GM18907 (cell line): ENCODE measurements at regions not wholly inside any gene's neighbourhood (a gene's known extent, or its start where the extent isn't known, plus 50 kb on each side); places are given as distances from the start of the nearest gene placed in this dataset.

ENCODE experiments used
- ATAC-seq: cut with Tn5 transposase; IDR thresholded peaks from one replicate; pipeline ENCODE4 v1.9.1; 2021; ENCODE audit warnings: mild to moderate bottlenecking, moderate library complexity; ENCODE audit not compliant: unreplicated experiment

- ATAC-seq: no peak
Measured at GRCh38 chr7:94054130-94054529, 50.0 kb upstream of the BET1 start.

DNA sequence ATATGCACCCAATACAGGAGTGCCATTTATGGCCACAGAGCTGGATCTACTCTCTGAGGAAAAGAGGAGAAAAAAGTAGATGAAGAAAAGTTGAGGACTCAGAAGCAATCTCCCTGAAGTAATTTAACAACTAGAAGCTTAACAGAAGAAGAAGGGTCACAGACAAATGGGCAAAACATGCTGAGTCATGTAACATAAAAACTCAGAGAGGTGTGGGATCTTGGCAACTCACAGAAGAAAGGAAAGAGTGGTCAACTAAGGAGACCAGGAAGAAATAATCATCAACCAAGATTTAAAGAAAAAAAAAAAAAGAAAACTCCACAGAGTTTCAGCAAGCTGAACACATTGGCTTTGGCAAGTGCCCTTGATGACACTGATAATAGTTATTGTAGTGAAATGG lies 51.8 kb upstream of the BET1 start:
- ATAC-seq: no peak

- no peak for ATAC-seq
Measured at GRCh38 chr7:94056796-94057207, 52.6 kb upstream of the BET1 start.

- no peak for ATAC-seq
Measured at GRCh38 chr7:94057955-94058354, 53.8 kb upstream of the BET1 start.

DNA sequence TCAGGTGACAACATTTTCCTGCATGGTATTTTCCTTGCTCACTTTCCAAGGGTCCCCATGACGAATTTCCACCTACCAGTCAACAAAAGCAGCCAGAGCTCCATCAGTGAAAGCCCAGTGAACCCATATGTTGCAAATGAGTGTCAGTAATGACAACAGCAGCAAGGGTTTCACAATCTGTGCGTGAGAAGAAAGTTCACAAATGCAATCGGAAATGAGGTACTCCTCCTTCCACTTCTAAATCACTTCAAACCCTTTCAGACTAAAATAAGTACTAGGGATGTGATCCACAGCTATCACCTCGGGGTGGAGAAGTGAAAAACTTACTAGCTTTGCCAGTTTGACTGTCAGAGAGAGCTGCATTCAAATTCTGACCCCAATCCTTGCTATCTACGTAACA lies 55.6 kb upstream of the BET1 start:
- peak; percentile 64 for ATAC-seq

DNA sequence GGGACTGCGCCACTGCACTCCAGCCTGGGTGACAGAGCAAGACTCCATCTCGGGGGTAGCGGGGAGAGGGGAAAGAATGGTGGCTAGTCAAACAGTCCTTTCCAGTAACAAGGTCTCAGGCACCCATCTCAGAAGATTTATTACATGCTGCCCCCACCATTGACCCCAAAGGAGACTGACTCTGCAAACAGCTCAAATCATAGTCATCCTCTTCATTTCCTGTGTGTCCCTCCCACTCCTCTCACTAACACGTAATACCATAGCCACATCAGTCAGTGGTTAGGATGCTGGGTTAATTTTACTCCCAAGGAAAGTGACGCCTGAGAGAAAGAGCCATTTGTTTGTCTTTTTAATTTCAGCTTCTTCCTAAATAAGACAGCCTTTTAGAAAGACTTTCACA lies 56.6 kb upstream of the BET1 start:
- ATAC-seq: peak; percentile 64

DNA sequence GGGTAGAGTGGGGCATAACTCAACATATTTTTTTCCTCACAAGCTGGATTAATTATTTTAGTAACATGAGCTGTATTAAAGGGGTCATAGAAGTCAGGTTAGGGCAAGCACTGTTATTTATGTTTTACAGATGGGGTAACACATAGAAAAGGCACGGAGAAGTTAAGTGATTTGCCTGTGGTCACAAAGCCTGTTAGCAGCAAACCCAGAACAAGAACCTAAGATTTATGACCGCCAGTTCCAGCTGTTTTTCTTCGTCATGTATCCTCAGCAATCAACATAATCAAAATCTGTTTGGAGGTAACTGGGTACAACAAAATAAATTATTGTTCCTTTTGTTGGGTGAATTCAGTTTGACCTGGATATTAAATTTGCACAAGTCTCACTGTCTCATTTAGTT lies 57.2 kb upstream of the BET1 start:
- ATAC-seq: no peak

GRCh38 chr7:94062372-94062771 lies 58.2 kb upstream of the BET1 start:
- ATAC-seq: no peak

- ATAC-seq: no peak
Measured at GRCh38 chr7:94064541-94065191, 60.5 kb upstream of the BET1 start.

DNA sequence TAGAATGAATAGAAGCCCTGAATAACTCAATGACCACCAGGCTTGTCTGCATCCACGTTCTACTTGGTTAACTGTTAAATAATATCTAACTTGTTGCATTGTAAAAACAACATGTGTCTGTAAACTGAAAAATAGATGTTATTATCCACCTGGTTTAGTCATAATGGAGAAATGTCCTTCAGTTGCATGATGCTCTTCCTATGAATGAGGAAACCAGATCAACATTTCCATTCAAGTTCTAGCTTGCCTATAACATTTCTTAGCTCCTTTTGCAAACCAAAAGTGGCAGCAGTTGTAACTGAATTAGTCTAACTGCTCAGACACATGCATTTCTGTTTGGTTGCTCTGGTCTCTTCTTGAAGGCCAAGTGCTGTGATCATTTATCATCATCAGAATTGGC lies 62.9 kb upstream of the BET1 start:
- ATAC-seq: no peak

- ATAC-seq: no peak
Measured at GRCh38 chr7:94067506-94067905, 63.4 kb upstream of the BET1 start.

DNA sequence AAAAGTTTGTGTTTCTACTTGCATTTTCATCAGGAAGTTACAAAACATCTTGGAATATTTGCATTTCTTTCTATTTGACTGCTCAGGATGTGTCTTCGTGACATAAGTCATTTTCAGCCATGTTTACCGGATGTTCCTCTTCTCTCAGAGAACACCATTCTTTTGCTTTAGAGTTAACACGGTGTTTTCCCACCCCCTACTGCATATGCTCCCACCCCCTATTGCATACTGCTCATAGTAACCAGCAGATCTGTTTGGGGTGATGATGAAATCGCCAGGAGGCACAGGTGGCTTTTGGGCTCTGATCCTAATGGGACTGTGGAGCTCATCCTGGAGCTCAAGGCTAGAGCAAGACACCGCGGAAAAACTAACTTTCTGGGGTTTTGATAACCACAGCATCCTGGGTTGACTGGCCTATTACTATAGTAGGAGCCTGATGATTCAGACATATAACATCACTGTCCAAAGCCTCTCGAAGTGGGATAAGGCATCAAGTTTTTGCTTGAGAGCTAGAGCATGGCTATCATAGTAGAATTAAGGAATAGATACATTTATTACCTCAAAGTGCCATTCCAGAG lies 65.1 kb upstream of the BET1 start:
- peak; percentile 90 for ATAC-seq

DNA sequence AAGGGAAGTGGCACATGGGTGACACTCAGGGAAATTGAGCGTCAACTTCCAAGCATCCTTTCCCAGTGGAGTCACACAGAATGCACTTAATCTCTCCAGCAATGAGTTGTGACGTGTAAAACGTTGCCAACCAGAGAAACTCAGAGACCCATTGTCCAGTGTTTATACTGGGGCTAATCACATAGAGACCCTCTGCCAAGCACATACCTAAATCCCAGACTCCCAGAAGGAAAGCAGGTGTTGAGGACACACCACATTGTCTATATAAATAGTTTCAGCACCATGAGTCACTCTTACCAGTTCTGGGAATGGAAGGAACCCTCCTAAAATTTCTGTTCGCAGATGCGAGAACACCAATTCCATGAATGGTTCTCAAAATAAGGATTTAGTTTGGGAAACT lies 76.4 kb upstream of the BET1 start:
- no peak for ATAC-seq

- no peak for ATAC-seq
Measured at GRCh38 chr7:94082126-94082525, 78.0 kb upstream of the BET1 start.

GRCh38 chr7:94087664-94088352 lies 83.7 kb upstream of the BET1 start:
- peak; percentile 96 for ATAC-seq

DNA sequence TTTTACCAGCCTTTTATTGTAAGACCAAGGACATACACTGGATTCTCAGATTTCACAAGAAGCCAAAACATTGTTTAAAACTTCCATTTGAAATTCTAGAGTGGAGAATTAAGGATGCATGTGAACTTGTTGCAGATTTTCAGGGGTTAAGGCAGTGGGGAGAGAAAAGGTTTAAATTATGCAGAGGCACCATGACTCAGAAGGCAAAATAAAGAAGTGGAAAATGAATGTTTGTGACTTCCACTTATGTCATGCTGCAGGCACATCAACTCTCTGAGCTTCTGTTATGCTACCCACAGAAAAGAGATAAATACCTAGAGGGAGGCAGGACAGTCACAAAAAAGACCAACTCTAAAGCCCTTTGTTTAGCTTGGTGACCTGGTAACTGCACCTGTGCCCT lies 84.4 kb upstream of the BET1 start:
- ATAC-seq: no peak

DNA sequence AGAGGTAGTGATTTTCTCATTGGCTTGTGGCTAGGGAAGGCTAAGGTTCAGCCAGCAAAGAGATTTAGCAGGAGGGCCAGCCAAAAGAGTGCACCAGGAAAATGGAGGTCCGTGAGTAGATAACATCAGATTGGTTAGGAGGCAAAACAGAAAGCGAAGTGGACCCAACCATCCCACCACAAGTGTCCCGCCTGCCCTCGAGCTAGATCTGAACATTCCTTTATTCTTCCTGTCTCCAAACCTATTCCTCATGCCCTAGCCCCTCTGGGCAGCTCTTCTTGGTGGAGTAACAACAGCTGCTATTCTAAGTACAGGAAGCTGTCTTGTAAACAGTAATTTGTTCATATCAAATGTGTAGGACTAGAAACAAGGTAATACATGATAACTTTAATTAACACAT lies 85.7 kb upstream of the BET1 start:
- no peak for ATAC-seq

DNA sequence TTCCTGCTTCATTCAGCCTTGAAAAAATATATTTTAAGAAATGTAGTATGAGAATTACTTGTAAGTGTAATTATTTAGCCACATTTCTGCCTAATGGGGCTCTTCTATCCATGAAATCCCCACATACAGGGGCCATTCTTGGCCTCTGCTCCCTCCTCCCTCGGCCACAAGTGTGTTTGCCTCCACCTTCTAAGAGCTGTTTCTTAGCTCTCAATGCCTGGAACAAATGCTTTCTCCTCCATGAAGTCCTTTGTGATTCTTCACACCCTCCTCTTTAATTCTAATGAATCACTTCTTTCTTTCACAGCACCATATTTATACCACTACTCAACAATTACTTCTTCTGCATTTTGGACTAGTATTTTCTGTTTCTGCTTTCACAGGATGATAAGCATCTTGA lies 88.8 kb upstream of the BET1 start:
- ATAC-seq: no peak

GRCh38 chr7:94094298-94094697 lies 90.1 kb upstream of the BET1 start:
- no peak for ATAC-seq

- ATAC-seq: no peak
Measured at GRCh38 chr7:94095316-94096009, 91.3 kb upstream of the BET1 start.

DNA sequence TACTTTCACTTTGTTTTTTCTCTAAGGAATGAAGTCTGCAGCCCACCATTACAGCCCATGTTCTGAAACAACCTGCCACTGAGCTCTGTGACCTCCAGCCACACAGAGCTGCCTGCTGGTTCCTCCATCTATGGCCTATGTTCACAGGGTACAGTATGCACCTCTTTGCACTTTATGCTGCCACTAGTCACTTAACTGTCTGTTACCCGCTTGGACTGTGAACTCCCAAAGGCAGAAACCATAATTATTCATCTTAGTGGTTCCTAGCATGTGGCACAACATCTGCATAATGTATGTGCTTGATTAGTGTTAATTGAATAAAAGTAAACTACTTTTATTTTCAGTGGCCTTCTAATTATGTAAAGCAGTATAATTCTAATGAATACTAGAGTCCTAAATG lies 95.5 kb upstream of the BET1 start:
- no peak for ATAC-seq
